HEK293 (cell line): ENCODE measurements at regions not wholly inside any gene's neighbourhood (a gene's known extent, or its start where the extent isn't known, plus 50 kb on each side); places are given as distances from the start of the nearest gene placed in this dataset.

Experiments used
- CTCF ChIA-PET: fragments of 350-600 bp; formaldehyde crosslinking; extraction: SDS; loops from one replicate; lab custom pipeline; 2021; ENCODE audit warnings: antibody characterized with exemption; lab: Yijun Ruan, JAX
- POLR2A ChIA-PET: fragments of 300-600 bp; formaldehyde crosslinking; extraction: SDS; loops from one replicate; lab custom pipeline; 2020; ENCODE audit warnings: antibody characterized with exemption, inconsistent platforms; lab: Yijun Ruan, JAX
- H3K27ac ChIP-seq: fragments of 200-500 bp; sonication (Bioruptor generic); 2 replicates; pipeline ENCODE4 v1.5.1; 2014; ENCODE audit warnings: low read depth, low read length, control low read depth, inconsistent platforms; ENCODE audit errors: extremely low read depth
- H3K36me3 ChIP-seq, 2 experiments: fragments of 200-500 bp in 1 of 2; sonication (Bioruptor generic) in 1 of 2; 1 replicate in 1 of 2; 2 replicates in 1 of 2; pipeline ENCODE4 v1.5.1; 2014 to 2017; ENCODE audit warnings: inconsistent platforms in 2 of 2, low read length in 2 of 2; ENCODE audit not compliant: control insufficient read depth in 2 of 2, insufficient read depth in 1 of 2
- H3K4me1 ChIP-seq: fragments of 200-500 bp; sonication (Bioruptor generic); 2 replicates; pipeline ENCODE4 v1.5.1; 2014; ENCODE audit warnings: mild to moderate bottlenecking, low read length, inconsistent platforms; ENCODE audit not compliant: control insufficient read depth, insufficient read depth
- H3K4me3 ChIP-seq: 2 replicates; pipeline ENCODE4 v1.5.1; 2011; ENCODE audit warnings: low read depth, mild to moderate bottlenecking, control low read depth, low read length, moderate library complexity
- H3K9me3 ChIP-seq: fragments of 200-500 bp; sonication (Bioruptor generic); 2 replicates; pipeline ENCODE4 v1.5.1; 2014; ENCODE audit warnings: low read depth, low read length, inconsistent platforms; ENCODE audit not compliant: control insufficient read depth, insufficient read depth
- KLF10 ChIP-seq: fragments of 450-650 bp; IDR thresholded peaks from 2 replicates; pipeline ENCODE4 v1.5.1; 2018; ENCODE audit warnings: missing biosample characterization, mild to moderate bottlenecking, missing genetic modification characterization
- KLF17 ChIP-seq: fragments of 450-650 bp; formaldehyde crosslinking; IDR thresholded peaks from 2 replicates; pipeline ENCODE4 v1.5.1; 2016; ENCODE audit warnings: missing biosample characterization, missing genetic modification characterization
- PRDM4 ChIP-seq: fragments of 450-650 bp; formaldehyde crosslinking; IDR thresholded peaks from 2 replicates; pipeline ENCODE4 v1.5.1; 2017; ENCODE audit warnings: missing biosample characterization, missing genetic modification characterization
- PRDM6 ChIP-seq: fragments of 450-650 bp; formaldehyde crosslinking; IDR thresholded peaks from 2 replicates; pipeline ENCODE4 v1.5.1; 2017; ENCODE audit warnings: missing biosample characterization, missing genetic modification characterization
- TRIM28 ChIP-seq: IDR thresholded peaks from 2 replicates; pipeline ENCODE4 v1.6.1; 2011; ENCODE audit warnings: low read length, control low read depth, borderline replicate concordance
- ZBTB44 ChIP-seq: fragments of 450-650 bp; IDR thresholded peaks from 2 replicates; pipeline ENCODE4 v1.5.1; 2018; ENCODE audit warnings: missing biosample characterization, mild to moderate bottlenecking, missing genetic modification characterization
- ZNF133 ChIP-seq: fragments of 450-650 bp; formaldehyde crosslinking; IDR thresholded peaks from 2 replicates; pipeline ENCODE4 v1.5.1; 2016; ENCODE audit warnings: missing biosample characterization, missing genetic modification characterization
- ZNF140 ChIP-seq: fragments of 450-650 bp; formaldehyde crosslinking; IDR thresholded peaks from 2 replicates; pipeline ENCODE4 v1.5.1; 2016; ENCODE audit warnings: missing biosample characterization, missing genetic modification characterization
- ZNF184 ChIP-seq: fragments of 450-650 bp; IDR thresholded peaks from 2 replicates; pipeline ENCODE4 v1.5.1; 2018; ENCODE audit warnings: missing biosample characterization, mild to moderate bottlenecking, missing genetic modification characterization
- ZNF350 ChIP-seq: fragments of 450-650 bp; formaldehyde crosslinking; IDR thresholded peaks from 2 replicates; pipeline ENCODE4 v1.5.0; 2017; ENCODE audit warnings: missing biosample characterization, mild to moderate bottlenecking, missing genetic modification characterization
- ZNF37A ChIP-seq: fragments of 450-650 bp; IDR thresholded peaks from 2 replicates; pipeline ENCODE4 v1.5.1; 2018; ENCODE audit warnings: missing biosample characterization, missing genetic modification characterization
- ZNF416 ChIP-seq: fragments of 450-650 bp; formaldehyde crosslinking; IDR thresholded peaks from 2 replicates; pipeline ENCODE4 v1.5.1; 2016; ENCODE audit warnings: missing biosample characterization, missing genetic modification characterization
- ZNF513 ChIP-seq: fragments of 450-650 bp; IDR thresholded peaks from 2 replicates; pipeline ENCODE4 v1.5.1; 2018; ENCODE audit warnings: missing biosample characterization, missing genetic modification characterization
- ZNF549 ChIP-seq: fragments of 450-650 bp; IDR thresholded peaks from 2 replicates; pipeline ENCODE4 v1.5.1; 2018; ENCODE audit warnings: missing biosample characterization, missing genetic modification characterization, mild to moderate bottlenecking, inconsistent platforms, moderate library complexity
- ZNF610 ChIP-seq: fragments of 450-650 bp; formaldehyde crosslinking; IDR thresholded peaks from 2 replicates; pipeline ENCODE4 v1.5.1; 2016; ENCODE audit warnings: missing biosample characterization, missing genetic modification characterization, borderline replicate concordance
- ZNF626 ChIP-seq: fragments of 450-650 bp; sonication (Bioruptor Pico); formaldehyde crosslinking; IDR thresholded peaks from 2 replicates; pipeline ENCODE4 v1.5.1; 2018; ENCODE audit warnings: missing biosample characterization, missing genetic modification characterization, inconsistent platforms
- ZNF660 ChIP-seq: fragments of 450-650 bp; IDR thresholded peaks from 2 replicates; pipeline ENCODE4 v1.5.1; 2018; ENCODE audit warnings: missing biosample characterization, mild to moderate bottlenecking, missing genetic modification characterization
- ZSCAN30 ChIP-seq: fragments of 450-650 bp; IDR thresholded peaks from 2 replicates; pipeline ENCODE4 v1.5.1; 2018; ENCODE audit warnings: missing biosample characterization, mild to moderate bottlenecking, missing genetic modification characterization, moderate library complexity
- ZSCAN5A ChIP-seq: fragments of 450-650 bp; formaldehyde crosslinking; IDR thresholded peaks from 2 replicates; pipeline ENCODE4 v1.5.1; 2016; ENCODE audit warnings: missing biosample characterization, missing genetic modification characterization
- ZXDB ChIP-seq: fragments of 450-650 bp; formaldehyde crosslinking; IDR thresholded peaks from 2 replicates; pipeline ENCODE4 v1.5.1; 2016; ENCODE audit warnings: missing biosample characterization, missing genetic modification characterization

GRCh38 chr15:95888762-95889161, 441.7 kb upstream of the NR2F2 start (continued):
- no peak for TF ChIP-seq PRDM4

GRCh38 chr15:95894407-95894956, 436.0 kb upstream of the NR2F2 start:
- Histone ChIP-seq H3K27ac (no peak overlapping the region), H3K4me1 (peaks cover 18% of the 10 kb centered on the region)
- POLR2A ChIA-PET = no interaction called here
- TF ChIP-seq ZNF549 (tag by site-specific recombination) = peak; percentile 58; the same call in 1 of the 2 replicates
- TF ChIP-seq TRIM28 = no peak
- peak; percentile 55; the same call in 1 of the 2 replicates for TF ChIP-seq ZNF37A (tag by site-specific recombination)
- TF ChIP-seq ZNF610 (tag by site-specific recombination) = no peak
- TF ChIP-seq ZNF350 (tag by site-specific recombination) = peak; percentile 36; the same call in 1 of the 2 replicates
- TF ChIP-seq ZNF660 = peak; percentile 65
- TF ChIP-seq ZBTB44 (tag by site-specific recombination) = peak; percentile 74
- TF ChIP-seq ZNF184 = peak; percentile 21; the same call in 1 of the 2 replicates
- TF ChIP-seq ZNF626 (tag by site-specific recombination) = 0 out of 2 replicates have a peak, but pooled peaks have one; percentile 26
- TF ChIP-seq KLF10 (tag by site-specific recombination) = peak; percentile 66; the same call in 1 of the 2 replicates
- TF ChIP-seq ZNF416 (tag by site-specific recombination) = no peak
- peak; percentile 63 for TF ChIP-seq PRDM6 (tag by site-specific recombination)
- TF ChIP-seq, all 188 proteins: peak for 9
- Histone ChIP-seq H3K36me3 (no peaks in the 10 kb centered on the region), H3K9me3 (no peaks in the 10 kb centered on the region), H3K4me3 (no peak overlapping the region)
- CTCF ChIA-PET = interaction anchor here (1.2 kb wide), 1 partner anchor 9 kb away, joined by 4 read pairs; no protein-coding TSS in a partner anchor

GRCh38 chr15:95895508-95895907, 435.0 kb upstream of the NR2F2 start:
- ChIA-PET CTCF (no interaction called here), POLR2A (no interaction called here)
- peaks cover 18% of the 10 kb centered on the region for H3K4me1 ChIP-seq
- H3K27ac ChIP-seq = no peak overlapping the region
- no peak overlapping the region for H3K4me3 ChIP-seq
- H3K9me3 ChIP-seq = no peaks in the 10 kb centered on the region
- H3K36me3 ChIP-seq = no peaks in the 10 kb centered on the region
- TF ChIP-seq ZSCAN5A = no peak
- no peak for TF ChIP-seq ZNF513 (tag by site-specific recombination)
- TF ChIP-seq ZSCAN30 (tag by site-specific recombination) = no peak
- no peak for TF ChIP-seq ZNF350 (tag by site-specific recombination)
- TF ChIP-seq KLF17 (tag by site-specific recombination) = no peak
- no peak for TF ChIP-seq ZXDB (tag by site-specific recombination)
- TF ChIP-seq ZNF140 (tag by site-specific recombination) = no peak
- no peak for TF ChIP-seq PRDM4
- TF ChIP-seq ZNF133 (tag by site-specific recombination) = no peak
